UCSD-AML1 (cell line): ENCODE measurements at regions not wholly inside any gene's neighbourhood (a gene's known extent, or its start where the extent isn't known, plus 50 kb on each side); places are given as distances from the start of the nearest gene placed in this dataset.

Source experiments
- DNase-seq: peaks from one replicate; lab custom pipeline; 2025; ENCODE audit not compliant: unreplicated experiment; lab: John Stamatoyannopoulos, UW

DNA sequence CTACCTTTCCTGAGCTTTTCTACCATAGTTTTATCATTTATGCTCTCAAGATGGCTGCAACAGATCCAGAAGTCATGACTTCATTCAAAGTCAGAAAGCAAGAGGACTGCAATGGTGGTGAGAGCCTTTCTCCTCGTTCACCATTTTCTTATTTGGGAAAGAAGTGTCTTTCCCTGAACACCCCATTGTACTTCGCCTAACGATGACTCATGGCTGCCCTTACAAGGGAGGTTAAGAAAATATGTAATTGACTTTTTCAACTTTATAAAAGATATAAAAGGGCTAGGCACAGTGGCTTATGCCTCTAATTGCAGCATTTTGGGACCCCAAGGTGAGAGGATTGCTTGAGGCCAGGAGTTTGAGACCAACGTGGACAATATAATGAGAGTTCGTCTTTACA lies 541.7 kb downstream of the METTL15 start:
- DNase-seq, result no peak

DNA sequence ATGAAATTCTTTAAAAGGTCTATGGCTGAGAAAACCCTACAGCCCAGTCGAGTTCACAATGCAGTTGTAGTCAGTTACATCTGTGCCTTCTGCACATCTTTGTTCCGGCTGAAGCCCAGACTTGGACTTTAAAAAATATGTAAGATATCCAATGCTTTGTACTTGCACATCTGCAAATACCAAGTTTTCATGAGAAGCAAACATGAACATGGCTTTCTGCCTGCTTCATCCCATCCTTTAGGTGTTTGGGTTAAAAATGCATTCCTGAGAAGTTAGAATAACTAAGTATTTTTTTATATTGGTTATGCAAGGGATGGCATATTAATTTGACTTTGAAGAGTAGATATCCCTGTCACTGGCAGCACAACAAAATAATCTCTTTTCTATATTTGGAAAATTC lies 528.4 kb downstream of the METTL15 start:
- no peak for DNase-seq

DNA sequence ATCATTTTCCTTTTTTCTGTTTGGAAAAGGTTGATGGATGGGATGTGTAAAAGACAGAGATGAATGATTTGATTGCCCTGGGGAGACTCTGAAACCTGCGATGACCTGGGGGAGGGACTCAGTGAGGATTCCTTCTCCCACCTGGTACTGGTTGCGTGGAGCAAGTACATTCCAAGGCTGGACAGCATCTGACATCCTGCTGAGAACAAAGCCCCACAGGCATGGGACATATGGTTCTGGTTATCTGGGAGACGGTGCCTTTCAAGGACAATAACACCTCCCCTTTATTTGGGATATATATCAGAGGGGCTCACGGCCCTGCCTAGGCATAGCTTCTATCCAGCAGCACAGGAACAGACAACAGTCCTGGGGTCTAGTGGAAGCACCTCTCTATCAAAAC lies 527.8 kb downstream of the METTL15 start:
- no peak for DNase-seq

DNA sequence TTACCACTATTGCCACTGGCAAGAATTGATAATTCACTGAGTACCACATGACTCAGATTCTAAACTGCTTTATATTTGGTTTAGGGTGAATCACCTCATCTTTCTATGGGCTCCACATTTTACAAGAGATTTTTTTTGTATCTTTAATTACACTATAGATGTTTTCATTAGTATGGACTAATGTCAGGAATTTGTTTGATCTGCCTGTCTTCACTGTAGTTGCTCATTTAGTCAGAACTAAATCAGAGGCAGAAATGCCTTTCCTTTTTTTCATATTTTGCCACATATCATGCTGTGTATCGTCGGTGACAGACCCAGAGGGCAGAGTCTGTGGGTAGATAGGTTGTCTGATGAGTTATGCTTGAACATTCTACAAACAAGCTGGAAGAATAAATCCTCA lies 524.1 kb downstream of the METTL15 start:
- no peak for DNase-seq

DNA sequence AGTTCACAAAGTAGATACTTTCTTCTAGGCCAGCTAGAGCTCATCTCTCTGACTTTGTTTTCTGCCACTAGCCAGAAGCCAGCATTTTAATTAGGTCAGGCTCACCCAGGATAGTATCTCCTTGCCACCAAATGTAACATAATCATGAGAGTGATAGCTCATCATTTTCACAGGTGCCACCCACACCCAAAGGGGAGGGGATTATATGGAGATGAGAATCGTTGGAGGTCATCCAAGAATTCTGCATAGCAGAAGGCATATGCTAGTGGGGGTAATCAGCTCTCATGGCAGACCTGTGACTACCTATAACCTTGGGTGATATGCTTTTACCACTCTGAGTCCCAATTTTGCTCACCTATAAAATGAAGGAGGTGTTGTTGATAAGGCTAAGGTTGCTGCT lies 523.0 kb downstream of the METTL15 start:
- no peak for DNase-seq

DNA sequence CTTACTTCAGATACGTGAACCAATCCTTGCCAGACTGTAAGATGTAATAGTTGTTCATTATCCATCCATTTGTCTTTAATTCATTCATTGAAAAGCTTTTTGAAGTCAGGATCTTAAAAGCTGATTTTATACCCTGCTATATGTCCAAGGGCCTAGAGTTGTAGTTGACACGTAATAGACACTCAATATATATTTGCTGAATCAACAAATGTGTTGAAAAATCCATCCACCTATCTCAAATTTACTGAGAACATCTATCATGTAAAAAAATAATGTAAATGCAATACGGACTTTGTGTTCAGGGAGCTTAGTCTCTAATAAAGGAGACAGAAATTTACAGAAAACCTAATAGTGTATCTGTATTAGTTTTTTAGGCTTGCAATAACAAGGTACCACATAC lies 521.0 kb downstream of the METTL15 start:
- no peak for DNase-seq

DNA sequence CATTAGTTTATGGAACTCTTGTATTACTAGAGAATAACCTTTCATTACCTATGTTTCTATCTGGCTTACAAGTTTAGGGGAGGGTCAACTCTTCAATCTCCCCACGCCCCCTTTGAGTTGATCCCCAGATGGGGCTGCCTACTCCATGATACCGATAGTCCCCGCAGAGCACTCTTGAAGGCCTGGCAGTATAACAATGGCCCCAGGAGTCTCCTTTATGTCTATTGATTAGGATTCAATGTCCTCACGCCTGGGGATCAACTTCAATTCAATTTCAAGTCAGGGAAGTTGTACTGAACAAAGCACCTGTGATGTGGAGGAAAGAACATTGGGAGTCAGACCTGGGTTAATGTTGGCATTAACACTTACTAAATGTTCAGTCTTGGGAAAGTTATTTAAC lies 520.2 kb downstream of the METTL15 start:
- no peak for DNase-seq

DNA sequence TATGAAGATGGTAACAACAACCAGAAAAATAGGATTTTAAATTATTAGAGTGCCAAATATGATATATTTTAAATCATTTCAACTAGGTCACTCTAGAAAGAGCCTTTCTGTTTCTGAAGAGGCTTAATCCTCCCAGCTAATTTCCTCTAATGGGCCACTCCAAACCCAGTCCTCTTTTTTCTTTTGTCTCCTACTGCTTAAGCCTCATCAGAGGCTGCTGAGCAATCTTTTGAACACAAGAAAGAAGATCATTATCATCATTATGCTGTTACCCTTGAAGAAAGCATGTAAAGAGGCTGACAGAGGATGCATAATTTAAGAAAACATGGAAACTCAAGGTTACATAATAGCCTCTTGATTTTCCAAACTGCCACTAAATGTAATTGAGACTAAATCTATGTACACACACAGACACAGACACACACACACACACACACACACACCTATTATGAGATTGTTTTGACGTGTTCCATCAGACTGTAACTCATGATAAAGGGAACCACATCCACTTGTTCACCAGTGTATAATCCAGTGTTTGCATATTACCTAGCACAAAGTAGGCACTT lies 519.6 kb downstream of the METTL15 start:
- DNase-seq, result no peak

DNA sequence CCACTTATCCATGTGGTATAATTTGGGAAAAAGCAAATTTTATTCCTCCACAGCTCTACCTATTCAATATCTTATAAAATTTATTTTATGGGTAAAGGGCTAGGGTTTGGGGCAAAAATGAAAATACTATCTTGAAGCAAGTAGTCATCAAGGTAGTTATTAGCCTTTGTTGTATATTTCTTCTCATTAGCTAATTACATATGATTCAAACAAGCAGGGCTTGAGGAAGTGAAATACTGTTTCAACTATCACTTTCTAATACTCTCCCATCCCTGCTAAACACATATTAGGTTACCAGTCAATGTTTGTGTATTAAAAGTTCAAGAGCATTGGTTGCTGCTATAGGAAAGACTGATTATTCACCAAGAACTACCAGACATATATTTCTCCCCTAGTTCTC lies 517.3 kb downstream of the METTL15 start:
- DNase-seq, result no peak

DNA sequence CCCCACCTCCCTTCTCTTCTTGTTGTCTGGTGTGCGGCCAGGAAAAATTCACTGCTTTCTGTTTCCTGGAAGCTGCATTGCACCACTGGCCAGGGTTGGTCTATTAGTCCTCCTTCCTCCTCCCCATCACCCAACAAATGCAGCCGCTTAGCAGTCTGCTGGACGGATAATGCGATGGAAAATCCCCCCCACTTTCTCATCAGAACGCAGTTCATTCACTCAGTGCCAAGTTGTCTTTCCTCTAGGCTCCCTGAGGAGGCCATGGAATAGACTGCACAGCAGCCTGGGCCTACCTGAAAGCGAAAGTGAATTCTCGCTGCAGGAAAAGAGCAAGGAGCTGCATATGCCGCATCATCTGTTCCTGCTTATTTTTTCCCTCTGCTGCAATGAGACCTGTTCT lies 513.6 kb downstream of the METTL15 start:
- DNase-seq, result no peak

DNA sequence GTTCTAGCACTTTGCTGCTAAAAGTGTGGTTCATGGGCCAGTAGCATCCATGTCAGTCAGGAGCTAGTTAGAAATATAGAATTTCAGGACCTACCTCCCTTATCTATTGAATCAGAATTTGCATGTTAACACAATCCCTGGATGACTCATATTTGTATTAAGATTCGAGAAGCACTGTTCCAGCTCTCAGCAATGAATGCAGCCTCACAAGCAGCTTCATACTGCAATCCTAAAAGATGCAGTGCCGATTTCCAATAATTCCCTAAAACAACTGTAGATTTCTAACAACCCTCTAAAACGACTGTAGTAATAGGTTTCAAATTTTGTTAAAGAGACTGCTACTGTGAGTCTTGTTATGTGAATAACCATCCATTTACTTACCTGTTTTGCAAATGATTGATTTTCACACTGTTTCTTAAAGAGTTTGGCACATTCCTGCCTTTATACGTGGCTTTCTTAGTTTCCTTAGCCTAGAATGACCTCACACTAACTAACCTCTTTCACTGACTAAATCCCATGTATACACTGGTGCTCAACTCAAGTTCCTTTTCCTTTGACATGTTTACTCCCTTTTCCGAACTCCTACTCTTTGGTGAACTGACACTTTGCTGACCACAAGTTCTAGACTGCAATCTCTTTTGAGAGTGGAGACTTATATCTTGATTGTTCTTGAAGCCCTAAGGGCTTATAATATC lies 511.8 kb downstream of the METTL15 start:
- DNase-seq, result no peak

DNA sequence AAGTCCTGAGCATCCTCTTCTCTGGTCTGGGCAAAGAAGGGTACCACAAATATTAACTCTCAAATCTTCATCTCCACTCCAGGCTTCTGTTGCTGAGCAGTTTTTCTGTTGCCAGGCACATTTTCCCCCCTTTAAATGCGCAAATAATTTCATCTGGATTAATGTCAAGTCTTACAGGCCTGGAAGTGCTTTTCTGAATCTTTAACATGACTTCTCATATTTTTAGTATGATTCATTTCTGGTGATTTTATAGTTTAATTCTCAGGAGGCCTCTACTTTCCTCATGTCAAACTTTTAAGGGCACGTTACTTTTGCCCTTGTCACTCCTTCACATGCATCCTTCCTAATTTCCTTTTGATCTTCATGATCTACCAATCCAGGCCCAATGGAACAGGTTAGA lies 510.2 kb downstream of the METTL15 start:
- DNase-seq, result no peak

DNA sequence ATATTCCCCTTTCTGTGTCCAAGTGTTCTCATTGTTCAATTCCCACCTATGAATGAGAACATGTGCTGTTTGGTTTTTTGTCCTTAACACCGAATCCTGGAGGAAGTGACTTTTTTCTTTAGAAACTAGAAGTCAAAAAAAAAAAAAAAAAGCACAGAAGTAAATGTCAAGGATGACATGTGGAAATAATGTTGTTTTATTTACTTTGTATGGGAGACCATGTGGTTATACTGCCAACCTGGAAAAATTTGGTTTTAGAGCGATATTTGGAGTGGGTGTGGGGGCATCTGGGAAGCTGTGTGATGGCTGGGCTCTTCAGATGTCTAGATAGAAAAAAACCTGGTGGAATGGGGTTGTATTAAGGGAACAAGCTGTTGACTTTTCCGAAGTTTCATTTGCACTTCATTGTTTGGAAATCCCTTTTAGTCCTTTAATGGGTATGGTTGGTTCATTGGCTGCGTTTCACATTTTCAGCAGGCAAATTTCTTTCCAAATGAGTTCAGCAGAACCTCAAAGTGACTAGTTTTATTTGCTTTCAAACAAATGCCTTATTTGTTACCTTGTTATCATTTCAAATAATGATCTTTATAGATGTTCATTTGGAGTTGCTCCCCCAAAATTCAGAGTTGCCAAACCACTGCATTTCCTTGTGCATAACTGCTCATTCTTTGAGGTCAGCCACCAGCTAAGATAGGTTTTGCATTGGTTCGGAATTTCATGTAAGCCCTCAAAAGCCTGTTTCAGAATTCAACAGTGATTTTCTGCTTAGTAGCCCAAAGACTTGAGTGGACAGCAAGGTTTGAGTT lies 508.2 kb downstream of the METTL15 start:
- no peak for DNase-seq

DNA sequence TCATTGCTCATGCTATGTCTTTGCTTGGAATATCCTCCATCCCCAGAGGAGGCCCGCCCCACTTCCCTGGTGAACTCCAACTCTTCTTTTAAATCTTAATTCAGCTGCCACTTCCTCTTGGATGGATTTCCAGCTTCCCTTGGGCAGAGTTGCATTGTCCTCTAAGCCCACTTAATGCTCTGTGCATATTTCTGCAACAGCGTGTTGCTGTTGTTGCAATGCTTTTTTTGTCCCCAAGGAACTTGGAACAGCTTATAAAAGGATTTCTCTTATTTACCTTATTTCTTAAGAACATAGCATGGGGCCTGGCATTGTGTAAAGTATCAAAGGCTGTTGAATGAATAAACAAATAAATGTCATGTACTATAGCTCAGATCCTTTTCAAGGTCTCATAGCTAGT lies 507.4 kb downstream of the METTL15 start:
- DNase-seq, result no peak

DNA sequence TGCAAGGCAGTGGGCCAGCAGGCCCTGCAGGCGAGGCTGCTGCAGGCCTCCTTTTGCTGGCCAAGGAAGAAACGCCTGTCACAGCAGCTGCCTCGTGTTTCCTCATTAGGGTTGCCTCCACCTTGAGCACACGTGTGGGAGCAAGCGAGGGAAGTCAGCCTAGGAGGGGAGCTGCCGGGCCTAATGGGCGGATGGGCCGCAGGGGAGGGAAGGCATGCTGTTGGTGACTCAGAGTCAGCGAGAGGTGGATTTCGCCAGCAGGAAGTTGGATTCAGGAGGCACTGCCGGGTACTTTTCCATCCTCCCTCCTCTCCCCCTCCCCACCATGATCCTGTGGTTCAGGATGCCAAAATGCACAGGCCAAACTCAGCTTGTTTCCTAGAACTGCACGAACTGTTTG lies 498.7 kb downstream of the METTL15 start:
- DNase-seq, result no peak

DNA sequence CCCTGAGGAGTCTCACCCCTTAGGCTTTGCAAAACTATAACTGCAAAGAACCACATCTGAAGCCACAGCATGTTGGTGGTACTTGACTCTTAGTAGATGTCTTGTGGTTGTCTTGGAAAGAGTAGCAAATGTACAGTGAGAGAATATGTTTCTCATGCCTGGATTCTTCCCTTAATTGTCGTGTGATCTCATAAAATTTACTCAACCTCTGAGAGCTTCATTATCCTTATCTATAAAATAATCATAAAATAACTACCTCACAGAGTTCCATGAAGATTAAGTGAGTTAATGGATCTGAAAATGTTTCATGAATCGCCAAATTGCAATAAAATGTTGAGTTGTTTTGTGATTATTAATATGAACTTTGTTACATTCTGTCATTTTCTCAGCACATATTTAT lies 491.5 kb downstream of the METTL15 start:
- DNase-seq, result no peak

DNA sequence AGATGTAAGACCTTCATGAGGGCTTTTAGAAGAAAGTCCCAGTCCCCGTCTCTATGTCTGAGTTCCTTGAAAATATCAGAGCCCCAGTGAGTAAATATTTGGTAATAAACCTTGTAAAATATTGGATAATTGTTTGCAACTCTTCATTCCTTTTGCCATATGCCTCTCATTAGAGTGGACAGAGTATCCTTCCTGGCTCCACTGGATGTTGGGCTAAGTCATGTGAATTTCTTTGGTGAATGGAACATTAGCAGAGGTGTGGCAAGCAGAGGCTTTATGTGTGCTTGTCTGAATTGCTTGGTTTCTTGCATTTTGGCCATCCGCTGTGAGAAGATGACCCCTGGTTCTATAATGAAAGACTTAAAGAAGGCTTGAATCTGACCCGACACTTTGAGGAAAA lies 490.3 kb downstream of the METTL15 start:
- no peak for DNase-seq

DNA sequence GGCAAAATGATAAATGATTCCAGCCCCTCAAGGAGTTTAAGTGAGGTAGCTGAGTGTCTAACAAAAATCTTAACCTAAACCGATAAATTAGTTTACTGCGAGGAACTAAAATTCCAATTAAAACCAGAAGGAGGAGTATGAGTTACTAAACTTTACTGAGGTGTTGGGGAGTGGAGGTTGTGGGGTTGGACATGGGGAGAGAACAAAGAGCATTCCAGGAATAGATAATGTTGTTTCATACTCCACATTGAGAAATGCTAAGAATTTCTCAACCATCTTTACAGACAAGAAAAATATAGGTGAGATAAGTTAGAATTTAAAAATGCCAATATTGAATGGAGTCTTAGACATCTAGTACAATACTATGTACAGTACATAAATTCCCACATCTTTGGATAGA lies 488.6 kb downstream of the METTL15 start:
- DNase-seq, result no peak

DNA sequence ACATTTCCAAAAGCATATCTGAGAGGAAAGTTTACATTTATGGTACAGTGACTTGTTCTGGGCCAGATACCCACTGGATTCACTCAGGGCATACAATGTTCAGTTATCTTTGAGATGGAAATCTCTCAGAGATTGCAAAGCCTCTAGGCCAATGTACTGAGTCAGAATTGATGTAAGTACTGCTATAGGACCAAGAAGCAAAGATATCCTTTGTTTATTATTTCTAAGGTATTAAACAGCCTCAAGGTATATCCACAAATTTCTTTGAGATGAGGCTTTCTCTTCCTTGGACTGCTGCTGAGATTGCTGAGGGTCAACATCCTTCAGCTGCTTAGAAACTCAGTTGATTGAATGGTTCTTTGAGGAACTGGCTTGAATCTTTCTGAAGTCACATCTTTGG lies 484.0 kb downstream of the METTL15 start:
- no peak for DNase-seq

DNA sequence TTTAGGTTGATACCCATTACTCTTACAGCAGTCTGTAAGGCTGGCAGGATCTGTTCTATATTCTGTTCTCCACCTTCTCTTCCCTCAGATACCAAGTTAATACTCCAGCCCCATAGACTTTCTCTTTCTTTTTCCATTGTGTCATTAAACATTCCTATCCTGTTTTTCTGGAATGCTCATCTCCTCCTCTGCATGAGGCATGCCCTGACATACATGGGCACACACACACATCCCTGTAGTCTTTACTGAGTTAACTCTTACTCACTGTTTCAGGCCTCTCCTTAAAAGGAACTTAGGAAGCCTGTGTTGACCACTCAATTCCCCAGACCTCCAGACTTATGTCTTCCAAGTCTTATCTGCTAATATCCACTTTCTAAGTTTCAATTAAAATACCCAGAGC lies 476.8 kb downstream of the METTL15 start:
- no peak for DNase-seq

DNA sequence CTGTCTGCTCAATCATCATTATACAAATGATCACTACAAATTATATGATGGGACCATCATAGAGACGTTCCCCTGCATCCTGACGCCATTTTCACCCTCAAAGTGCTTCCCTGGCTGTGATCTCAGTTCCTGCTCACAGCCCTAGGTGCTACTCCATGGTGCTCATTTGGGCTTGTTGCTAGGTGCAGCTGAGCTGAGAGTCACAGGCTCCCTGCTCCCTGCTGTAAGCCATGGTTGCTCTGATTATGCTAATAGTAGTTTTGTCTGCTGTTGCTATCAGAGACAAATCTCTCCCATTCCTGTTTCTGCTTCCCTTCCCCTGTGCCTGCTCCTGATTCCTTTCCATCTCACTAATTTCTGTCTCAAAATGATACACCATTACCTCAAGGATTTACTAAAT lies 474.3 kb downstream of the METTL15 start:
- DNase-seq, result no peak
